ENCODE measurements at regions not wholly inside any gene's neighbourhood (a gene's known extent, or its start where the extent isn't known, plus 50 kb on each side); places are given as distances from the start of the nearest gene placed in this dataset.
"Not testable (repeated sequence)": the region's sequence is repeated elsewhere in the genome, so short reads cannot be mapped to it uniquely, and the experiment has no call there.

DNA sequence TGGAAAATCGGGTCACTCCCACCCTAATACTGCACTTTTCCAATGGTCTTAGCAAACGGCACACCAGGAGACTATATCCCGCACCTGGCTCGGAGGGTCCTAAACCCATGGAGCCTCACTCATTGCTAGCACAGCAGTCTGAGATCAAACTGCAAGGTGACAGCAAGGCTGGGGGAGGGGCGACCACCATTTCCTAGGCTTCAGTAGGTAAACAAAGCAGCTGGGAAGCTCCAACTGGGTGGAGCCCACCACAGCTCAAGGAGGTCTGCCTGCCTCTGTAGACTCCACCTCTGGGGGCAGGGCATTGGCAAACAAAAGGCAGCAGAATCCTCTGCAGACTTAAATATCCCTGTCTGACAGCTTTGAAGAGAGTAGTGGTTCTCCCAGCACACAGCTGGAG is 109.0 kb upstream of the DEFB108B start:
- not testable (repeated sequence) for DNase-seq

DNA sequence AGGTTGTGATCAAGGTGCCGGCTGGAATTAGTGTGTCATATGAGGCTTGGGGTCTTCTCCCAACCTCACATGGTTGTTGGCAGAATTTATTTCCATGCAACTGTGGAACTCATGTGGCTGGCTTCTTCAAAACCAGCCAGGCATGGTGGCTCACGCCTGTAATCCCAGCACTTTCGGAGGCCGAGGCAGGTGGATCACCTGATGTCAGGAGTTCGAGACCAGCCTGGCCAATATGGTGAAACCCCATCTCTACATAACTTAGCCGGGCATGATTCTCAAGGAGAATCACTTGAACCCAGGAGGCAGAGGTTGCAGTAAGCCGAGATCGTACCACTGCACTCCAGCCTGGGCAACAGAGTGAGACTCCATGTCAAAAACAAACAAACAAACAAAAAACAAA is 102.3 kb upstream of the DEFB108B start:
- DNase-seq, result not testable (repeated sequence)

DNA sequence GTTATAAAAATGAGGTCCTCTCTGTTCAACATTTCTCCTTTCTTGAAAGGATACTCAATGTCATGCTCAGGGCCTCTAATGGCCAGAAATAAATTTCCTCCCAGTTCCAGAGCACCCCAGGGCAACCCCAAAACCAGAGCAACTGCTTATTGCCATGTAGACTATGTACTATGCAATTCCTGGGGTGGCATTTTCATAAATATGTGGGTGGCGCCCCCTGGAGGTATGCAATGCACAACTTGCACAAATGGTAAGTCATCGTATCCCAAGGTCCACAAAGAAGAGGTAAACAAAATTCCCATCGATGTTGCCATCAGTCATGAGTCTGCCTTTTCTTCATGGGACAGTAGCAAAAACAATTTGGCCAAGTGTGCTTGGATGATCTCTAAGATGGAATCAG is 98.6 kb upstream of the DEFB108B start:
- not testable (repeated sequence) for DNase-seq

DNA sequence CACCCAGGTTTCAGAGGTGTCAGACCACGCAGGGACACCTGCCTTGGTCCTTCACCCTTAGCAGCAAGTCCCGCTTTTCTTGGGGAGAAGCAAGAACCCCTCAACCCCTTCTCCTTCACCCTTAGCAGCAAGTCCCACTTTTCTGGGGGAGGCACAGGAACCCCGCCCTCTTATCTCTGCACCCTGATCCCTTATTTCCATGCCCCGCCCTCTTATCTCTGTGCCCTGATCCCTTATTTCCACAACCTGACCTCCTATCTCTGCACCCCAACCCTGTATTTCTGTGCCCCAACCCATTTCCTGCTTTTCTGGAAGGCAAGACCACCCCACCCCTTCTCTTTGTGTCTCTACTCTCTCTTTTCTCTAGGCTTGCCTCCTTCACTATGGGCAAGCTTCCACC is 94.7 kb upstream of the DEFB108B start:
- not testable (repeated sequence) for DNase-seq

DNA sequence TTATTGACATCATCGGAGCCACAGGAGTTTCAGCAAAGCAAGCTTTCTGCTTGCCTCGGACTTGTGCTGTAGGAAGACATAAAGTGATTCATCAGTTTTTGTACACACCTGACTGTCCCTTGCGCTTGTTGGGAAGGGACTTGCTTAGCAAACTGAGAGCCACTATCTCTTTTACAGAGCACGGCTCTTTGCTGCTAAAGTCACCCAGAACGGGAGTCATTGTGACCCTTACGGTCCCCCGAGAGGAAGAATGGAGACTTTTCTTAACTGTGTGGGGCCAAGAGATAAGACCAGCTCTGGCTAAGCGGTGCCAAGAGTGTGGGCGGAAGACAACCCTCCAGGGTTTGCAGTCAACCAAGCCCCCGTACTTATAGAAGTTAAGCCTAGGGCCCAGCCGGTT is 89.6 kb upstream of the DEFB108B start:
- not testable (repeated sequence) for DNase-seq

DNA sequence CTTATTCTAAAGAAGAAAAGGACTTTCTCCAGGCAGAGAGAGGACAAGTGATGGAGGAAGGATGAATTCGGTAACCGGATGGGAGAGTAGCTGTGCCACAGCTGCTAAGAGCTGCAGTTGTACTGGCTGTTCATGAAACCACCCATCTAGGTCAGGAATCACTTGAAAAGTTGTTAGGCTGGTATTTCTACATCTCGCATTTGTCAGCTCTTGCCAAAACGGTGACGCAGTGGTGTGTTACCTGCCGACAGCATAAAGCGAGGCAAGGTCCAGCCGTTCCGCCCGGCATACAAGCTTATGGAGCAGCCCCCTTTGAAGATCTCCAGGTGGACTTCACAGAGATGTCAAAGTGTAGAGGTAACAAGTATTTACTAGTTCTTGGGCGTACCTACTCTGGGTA is 87.3 kb upstream of the DEFB108B start:
- DNase-seq, result not testable (repeated sequence)

DNA sequence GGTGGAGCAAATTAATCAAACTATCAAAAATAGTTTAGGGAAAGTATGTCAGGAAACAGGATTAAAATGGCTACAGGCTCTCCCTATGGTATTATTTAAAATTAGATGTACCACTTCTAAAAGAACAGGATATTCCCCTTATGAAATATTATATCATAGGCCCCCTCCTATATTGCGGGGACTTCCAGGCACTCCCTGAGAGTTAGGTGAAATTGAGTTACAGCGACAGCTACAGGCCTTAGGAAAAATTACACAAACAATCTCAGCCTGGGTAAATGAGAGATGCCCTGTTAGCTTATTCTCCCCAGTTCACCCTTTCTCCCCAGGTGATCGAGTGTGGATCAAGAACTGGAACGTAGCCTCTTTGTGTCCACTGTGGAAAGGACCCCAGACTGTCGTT is 86.7 kb upstream of the DEFB108B start:
- not testable (repeated sequence) for DNase-seq

DNA sequence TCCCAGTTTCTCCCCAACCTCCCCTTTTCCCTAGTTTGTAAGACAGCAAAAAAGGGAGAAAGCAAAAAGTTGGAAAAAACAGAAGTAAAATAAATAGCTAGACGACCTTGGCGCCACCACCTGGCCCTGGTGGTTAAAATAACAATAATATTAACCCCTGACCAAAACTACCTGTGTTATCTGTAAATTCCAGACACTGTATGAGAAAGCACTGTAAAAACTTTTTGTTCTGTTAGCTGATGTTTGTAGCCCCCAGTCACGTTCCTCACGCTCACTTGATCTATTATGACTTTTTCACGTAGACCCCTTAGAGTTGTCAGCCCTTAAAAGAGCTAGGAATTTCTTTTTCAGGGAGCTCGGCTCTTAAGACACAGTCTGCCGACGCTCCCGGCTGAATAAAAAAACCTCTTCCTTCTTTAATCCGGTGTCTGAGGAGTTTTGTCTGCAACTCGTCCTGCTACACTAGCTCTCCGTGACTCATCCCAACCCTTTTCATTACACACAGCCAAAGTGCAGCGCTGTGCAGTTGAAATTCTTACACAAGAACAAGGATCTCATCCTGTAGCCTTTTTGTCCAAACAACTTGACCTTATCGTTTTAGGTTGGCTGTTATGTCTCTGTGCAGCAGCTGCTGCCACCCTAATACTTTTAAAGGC is 83.9 kb upstream of the DEFB108B start:
- not testable (repeated sequence) for DNase-seq

DNA sequence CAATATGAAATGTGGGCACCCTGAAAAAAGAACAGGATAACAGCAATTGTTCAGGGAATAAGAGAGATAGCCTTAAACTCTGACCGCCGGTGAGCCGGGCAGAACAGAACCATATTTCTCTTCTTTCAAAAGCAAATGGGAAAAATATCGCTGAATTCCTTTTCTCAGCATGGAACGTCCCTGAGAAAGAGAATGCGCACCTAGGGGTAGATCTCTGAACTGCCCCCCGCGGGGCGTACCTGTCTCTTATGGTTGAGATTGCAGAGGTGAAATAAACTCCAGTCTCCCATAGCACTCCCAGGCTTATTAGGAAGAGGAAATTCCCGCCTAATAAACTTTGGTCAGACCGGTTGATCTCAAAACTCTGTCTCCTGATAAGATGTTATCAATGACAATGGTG is 82.1 kb upstream of the DEFB108B start:
- DNase-seq, result not testable (repeated sequence)

DNA sequence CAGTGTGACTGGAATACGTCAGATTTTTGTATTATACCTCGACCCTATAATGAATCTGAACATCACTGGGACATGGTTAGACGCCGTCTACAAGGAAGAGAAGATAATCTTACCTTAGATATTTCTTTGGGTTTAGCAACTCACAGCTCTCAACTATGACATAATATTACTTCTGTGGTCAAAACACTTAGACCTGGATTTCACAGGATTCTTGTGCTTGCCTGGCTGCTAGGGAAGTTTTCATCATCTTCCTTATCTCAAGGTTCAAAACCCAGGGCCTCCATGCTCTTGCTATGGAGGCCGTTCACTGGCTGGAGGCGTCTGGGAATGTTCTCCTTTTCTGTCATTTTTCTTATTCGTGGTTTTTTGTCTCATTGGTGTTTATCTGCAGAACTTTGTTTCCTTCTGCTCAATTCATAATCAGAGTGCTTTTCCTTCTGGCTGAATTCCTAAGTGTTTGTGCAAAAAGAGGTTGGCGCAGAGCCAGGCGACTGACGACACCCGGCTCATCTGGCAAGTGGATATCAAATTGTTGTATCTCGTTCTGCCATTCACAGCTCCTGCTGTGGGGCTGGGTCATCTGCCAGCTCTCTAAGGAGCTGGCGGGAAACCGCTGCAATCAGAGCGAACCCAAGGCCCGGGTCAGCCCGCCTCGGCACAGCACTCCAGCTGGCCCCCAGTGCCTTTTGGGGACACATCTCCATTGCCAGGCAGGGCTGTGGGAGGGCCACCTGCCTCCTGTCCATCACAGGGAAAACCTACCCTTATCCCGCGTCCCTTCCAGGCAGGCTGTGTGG is 68.1 kb upstream of the DEFB108B start:
- not testable (repeated sequence) for DNase-seq

DNA sequence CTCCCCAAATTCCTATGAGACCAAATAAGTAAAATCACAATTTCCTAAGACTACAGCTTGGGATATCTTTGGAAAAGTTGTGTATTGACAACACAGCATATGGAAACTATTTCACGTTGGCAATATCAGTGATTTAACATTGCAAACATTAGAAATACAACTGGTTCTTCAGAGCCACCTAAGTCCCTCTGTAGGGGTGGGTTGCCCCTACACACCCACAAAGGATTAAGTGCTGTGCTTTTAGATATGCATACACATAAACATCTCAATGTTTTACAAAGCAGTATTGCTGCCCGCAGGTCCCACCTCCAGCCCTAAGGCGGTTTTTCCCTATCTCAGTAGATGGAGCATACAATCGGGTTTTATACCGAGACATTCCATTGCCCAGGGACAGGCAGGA is 66.0 kb upstream of the DEFB108B start:
- DNase-seq, result not testable (repeated sequence)

DNA sequence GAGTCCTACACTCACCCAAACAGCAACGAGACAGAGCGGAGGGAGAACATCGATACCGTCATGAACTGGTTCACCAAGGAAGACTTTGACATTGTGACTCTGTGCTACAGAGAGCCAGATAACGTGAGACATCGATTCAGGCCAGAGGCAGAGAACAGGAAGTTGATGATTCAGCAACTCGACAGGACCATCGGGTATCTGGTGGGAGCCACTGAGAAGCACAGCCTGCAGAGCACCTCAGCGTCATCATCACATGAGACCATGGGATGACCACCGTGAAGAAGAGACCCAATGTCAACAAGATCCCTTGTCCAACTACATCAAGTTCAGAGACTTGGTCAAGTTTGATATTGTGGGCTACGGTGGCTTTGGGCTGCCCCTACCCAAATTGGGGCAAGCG is 60.8 kb upstream of the DEFB108B start:
- not testable (repeated sequence) for DNase-seq

DNA sequence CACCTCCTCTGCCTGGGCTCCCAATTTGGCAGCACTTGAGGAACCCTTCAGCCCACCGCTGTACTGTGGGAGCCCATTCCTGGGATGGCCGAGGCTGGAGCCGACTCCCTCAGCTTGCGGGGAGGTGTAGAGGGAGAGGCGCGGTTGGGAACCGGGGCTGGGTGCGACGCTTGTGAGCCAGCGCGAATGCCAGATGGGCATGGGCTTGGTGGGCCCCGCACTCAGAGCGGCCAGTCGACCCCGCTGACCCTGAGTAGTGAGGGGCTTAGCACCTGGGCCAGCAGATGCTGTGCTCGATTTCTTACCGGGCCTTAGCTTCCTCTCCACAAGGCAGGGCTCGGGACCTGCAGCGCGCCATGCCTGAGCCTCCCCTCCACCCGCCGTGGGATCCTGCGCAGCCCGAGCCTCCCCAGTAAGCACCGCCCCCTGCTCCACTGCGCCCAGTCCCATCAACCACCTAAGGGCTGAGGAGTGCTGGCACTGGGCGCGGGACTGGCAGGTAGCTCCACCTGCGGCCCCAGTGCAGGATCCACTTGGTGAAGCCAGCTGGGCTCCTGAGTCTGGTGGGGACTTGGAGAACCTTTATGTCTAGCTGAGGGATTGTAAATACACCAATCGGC is 58.3 kb upstream of the DEFB108B start:
- no peak for DNase-seq

DNA sequence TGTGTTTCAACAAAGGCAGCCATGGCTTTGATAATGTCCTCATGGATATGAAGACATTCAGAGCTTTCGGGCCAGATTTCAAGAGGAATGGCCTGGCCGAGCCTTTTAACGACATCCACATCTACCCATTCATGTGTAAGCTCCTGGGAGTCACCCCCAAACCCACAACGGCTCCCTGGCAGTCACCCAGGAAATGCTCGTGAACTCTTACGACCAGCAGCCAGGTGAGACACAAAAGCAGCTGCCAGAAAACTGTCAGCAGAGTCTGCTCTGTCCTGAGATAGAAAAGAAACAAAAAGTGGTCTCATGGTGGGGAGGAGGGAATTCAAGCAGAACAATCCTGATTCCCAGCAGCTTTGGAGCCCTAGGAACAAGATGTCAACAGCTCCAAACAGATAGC is 52.9 kb upstream of the DEFB108B start:
- not testable (repeated sequence) for DNase-seq

DNA sequence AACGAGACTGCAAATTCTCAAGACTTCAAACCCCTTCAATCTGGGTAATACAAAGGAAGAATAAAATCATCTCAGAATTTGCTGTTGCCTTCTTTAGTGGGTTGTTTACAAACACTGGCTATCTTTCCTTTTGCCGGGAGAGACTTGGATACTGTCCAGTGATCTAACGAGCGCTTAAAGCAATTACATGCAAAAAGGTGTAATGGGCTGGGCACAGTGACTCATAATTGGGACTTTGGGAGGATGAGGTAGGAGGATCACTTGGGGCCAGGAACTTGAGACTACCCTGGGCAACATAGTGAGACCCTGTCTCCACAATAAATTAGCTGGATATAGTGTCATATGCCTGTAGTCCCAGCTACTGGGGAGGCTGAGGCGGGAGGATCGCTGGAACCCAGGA is 52.2 kb upstream of the DEFB108B start:
- not testable (repeated sequence) for DNase-seq

DNA sequence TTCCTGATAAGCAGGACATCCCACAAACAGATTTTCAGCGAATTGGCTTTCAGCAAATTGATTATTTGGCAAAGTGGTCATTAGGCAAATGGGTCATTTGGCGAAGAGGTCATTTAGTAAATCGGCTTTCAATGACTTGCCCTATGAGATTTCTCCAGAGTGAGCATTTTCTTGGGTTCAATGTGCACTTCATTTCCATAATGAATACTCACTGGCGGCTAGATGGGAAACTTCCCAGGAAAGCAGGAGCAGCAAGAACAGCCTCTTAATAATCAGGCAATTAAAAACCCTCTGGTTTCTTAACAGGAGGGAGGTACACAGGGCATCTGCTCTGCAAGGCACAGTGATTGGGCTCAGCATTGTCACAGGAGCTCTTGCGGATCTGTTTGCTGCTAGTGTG is 51.5 kb upstream of the DEFB108B start:
- not testable (repeated sequence) for DNase-seq

DNA sequence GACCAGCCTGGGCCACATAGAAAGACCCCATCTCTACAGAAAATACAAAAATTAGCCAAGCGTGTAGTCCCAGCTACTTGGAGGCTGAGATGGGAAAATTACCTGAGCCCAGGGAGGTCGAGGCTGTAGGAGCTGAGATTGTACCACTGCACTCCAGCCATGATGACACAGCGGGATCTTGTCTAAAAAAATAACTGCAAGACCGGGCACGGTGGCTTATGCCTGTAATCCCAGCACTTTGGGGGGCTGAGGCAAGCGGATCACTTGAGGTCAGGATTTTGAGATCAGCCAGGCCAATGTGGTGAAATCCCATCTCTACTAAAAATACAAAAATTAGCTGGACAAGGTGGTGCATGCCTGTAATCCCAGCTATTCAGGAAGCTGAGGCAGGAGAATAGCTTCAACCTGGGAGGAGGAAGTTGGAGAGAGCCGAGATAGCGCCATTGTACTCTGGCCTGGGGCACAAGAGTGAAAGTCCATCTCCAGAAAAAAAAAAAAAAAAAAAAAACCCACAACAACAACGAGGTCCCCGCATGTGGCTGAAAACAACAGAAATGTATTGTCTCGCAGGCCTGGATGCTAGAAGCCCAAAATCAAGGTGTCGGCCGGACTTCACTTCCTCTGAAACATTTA is 50.7 kb upstream of the DEFB108B start:
- not testable (repeated sequence) for DNase-seq

DNA sequence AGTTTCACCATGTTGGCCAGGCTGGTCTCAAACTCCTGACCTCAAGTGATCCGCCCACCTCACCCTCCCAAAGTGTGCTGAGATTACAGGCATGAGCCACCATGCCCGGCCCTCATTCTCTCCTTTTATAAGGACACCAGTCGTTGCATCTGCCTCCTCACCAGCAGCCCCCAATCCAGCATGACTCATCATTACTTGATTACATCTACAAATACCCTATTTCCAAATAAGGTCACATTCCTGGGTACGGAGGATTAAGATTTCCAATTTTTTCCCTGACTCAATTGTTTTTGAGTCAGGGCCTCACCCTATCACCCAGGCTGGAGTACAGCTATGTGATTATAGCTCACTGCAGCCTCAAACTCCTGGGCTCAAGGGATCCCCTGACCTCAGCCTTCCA is 49.8 kb upstream of the DEFB108B start:
- not testable (repeated sequence) for DNase-seq
